ENCODE measurements at regions not wholly inside any gene's neighbourhood (a gene's known extent, or its start where the extent isn't known, plus 50 kb on each side); places are given as distances from the start of the nearest gene placed in this dataset.
"Not testable (repeated sequence)": the region's sequence is repeated elsewhere in the genome, so short reads cannot be mapped to it uniquely, and the experiment has no call there.

DNA sequence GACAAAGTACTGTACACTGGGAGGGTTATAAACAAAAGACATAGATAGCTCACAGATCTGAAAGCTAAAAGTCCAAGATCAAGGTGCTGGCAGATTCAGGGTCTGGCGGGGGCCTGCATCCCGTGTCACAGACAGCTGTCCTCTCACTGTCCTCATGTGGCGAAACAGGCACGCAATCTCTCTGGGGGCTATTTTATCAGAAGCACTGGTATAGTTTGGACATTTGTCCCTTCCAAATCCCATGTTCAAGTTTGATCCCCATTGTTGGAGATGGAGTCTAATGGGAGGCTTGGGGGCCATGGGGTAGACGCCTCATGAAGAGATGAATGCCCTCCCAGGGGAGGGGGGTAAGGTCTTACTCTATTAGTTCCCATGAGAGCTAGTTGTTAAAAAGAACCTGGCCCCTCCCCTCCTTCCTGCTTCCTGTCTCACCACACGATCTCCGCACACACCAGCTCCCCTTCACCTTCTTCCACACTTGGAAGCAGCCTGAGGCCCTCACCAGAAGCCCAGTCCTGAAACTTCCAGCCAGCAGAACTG, 72.5 kb upstream of the UCN3 start:
- Histone ChIP-seq H3K4me3 (no peak overlapping the region), H3K27ac (peak overlapping the region; percentile 97), H3K36me3 (no peaks in the 10 kb centered on the region), H3K4me1 (replicated peaks) (peaks cover 31% of the 10 kb centered on the region), H3K9me3 (replicated peaks) (no peaks in the 10 kb centered on the region), H3K27me3 (replicated peaks) (no peaks in the 10 kb centered on the region)
- DNase-seq (ENCODE audit: low read depth in 1 of 2, low spot score in 2 of 2) = no peak

DNA sequence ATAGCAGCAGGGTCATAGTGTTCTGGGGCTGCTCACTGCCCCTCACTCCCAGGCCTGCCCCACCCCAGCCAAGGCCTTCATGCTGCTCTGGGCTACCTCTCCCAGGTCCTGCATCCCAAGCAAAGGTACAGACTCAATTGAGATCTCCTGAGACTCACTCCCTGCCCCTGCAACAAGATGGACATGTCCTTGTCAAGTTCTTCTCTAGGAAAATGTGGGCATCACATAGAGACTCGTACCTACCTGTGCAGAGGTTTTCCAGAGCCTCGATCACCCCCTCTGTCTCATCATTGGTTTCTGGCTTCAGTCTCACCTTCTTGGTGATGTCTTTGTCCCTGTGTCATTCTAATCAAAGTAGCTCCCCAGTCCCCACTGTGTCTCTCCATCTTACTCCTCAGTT, 71.8 kb upstream of the UCN3 start:
- not testable (repeated sequence) for H3K4me3 ChIP-seq; H3K9me3 ChIP-seq (replicated peaks); DNase-seq (ENCODE audit: low read depth in 1 of 2, low spot score in 2 of 2); H3K27ac ChIP-seq; H3K36me3 ChIP-seq; H3K27me3 ChIP-seq (replicated peaks)
- H3K4me1 ChIP-seq (replicated peaks) = peaks cover 31% of the 10 kb centered on the region

DNA sequence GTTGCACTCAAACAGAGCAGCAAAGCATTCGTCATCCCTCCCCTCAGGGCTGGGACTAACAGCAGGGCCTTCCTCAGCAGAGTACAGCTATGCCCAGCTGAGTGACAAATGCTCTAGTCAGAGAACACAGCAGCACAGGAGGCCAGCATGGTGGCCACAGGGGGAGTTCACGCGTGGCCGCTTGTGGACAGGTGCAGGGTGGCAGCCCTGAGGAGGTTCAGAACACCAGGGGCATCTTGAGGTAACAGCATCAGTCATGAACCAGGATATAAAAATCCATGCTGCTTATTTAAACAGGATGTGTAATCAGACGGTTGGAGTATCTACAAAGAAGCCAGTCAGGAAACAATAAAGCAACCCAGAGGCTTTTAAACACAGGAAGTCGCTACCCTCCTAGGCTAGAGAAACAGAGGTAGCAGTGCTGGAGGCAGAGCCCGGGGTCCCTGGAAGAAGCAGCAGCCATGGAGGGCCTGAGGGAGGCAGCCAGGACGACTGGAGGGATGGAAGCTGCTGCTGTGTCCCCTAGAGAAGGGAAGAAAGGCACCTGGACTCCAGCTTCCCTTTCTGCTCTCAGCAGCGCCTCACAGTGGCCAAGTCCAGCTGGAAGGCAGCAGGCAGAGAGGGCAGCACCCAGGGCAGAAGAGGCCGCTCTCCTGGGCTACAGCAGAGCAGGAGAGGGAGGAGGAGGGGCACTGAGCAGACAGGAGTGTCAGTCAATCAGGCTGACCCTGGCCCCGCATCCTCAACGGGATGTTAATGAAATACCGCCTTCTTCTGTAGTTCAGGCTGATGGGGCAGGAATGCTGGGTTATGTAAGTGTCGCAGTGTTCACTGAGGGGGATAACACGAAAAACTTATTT, 70.8 kb upstream of the UCN3 start:
- Histone ChIP-seq H3K27ac (peak overlapping the region; percentile 69), H3K27me3 (replicated peaks) (no peaks in the 10 kb centered on the region), H3K4me3 (no peak overlapping the region), H3K4me1 (replicated peaks) (peaks cover 31% of the 10 kb centered on the region), H3K9me3 (replicated peaks) (no peaks in the 10 kb centered on the region), H3K36me3 (no peaks in the 10 kb centered on the region)
- peak; percentile 75 to 80 for DNase-seq (ENCODE audit: low read depth in 1 of 2, low spot score in 2 of 2)

DNA sequence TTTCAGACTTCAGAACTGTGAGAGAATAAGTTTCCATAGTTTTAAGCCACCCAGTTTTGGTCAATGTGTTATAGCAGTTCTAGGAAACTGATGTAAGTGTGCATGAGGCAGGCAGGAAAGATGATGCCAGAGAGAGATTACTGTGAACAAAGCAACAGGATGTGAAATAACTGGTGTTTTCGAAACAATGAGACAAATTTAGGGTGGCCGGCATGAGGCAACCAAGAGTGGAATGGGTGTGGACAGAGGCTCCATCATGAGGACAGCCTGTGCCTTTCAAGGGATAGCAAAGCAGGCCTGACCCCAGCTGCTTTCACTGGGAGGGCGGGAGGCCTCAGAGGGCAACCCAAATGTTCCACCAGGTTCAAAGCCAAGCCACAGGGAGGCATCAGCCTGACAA, 67.3 kb upstream of the UCN3 start:
- Histone ChIP-seq H3K4me3 (no peak overlapping the region), H3K36me3 (no peaks in the 10 kb centered on the region), H3K4me1 (replicated peaks) (peaks cover 17% of the 10 kb centered on the region), H3K27me3 (replicated peaks) (no peaks in the 10 kb centered on the region), H3K27ac (no peak overlapping the region), H3K9me3 (replicated peaks) (no peaks in the 10 kb centered on the region)
- DNase-seq (ENCODE audit: low read depth in 1 of 2, low spot score in 2 of 2) = no peak

DNA sequence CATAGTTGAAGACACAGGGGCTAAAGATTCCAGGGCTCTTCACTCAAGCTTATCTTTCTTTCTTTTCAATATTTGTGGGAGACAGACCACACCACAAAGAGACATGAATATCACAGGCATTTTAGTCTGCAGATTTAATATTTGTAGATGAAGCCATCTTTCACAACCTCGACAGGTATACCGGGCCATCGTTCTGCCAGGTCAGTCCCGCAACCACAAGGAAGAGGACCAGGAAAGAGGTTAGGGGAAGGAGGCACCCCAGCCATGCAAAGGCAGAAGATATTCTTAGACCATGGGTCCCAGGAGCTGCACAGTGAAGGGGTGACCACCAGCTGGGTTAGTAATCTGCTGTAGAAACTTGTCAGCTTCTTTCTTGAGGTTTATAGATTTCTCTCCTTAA, 66.8 kb upstream of the UCN3 start:
- Histone ChIP-seq H3K36me3 (no peaks in the 10 kb centered on the region), H3K27me3 (replicated peaks) (no peaks in the 10 kb centered on the region), H3K4me1 (replicated peaks) (peaks cover 16% of the 10 kb centered on the region), H3K9me3 (replicated peaks) (no peaks in the 10 kb centered on the region), H3K27ac (no peak overlapping the region), H3K4me3 (no peak overlapping the region)
- DNase-seq (ENCODE audit: low read depth in 1 of 2, low spot score in 2 of 2) = no peak

DNA sequence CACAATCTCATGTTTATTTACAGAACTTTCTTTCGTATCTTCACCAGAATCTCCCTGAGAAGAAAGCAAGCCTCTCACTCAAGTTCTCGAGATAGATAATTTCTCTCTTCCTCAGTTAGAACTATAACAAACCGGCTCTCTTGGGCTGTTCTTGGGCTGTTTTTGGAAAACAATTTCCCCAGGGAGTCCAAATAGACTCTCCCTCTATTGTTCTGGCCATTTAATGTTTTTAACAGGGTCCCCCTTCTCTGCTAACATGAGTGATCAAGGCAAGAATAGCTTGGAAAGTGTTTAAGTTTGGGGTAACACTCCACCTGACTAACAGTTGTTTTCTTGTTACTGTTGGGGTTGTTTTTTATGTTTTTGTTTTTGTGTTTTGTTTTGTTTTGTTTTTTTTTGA, 64.8 kb upstream of the UCN3 start:
- Histone ChIP-seq H3K27ac (no peak overlapping the region), H3K9me3 (replicated peaks) (peaks cover 4% of the 10 kb centered on the region; the same call in 1 of the 2 replicates), H3K4me1 (replicated peaks) (peaks cover 6% of the 10 kb centered on the region), H3K4me3 (no peak overlapping the region), H3K27me3 (replicated peaks) (no peaks in the 10 kb centered on the region), H3K36me3 (no peaks in the 10 kb centered on the region)
- no peak for DNase-seq (ENCODE audit: low read depth in 1 of 2, low spot score in 2 of 2)

DNA sequence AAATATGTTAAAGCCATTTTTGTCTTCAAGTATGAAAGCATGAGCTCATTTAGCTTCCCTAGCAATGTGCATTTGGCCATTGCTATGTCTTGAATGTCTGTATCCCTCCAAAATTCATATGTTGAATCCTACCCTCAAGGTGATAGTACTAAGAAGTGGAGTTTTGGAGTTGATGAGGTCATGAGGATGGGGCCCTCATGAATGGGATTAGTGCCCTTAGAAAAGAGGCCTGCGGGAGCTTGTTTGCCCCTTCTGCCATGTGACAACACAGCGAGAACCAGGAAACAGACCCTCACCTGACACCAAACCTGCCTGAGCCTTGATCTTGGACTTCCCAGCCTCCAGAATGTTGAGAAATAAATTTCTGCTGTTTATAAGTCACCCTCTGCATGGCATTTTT, 61.3 kb upstream of the UCN3 start:
- no peak overlapping the region for H3K27ac ChIP-seq
- no peaks in the 10 kb centered on the region for H3K36me3 ChIP-seq
- H3K9me3 ChIP-seq (replicated peaks) = peaks cover 4% of the 10 kb centered on the region; the same call in 1 of the 2 replicates
- H3K4me1 ChIP-seq (replicated peaks) = peaks cover 6% of the 10 kb centered on the region
- H3K27me3 ChIP-seq (replicated peaks) = no peaks in the 10 kb centered on the region
- no peak overlapping the region for H3K4me3 ChIP-seq
- no peak for DNase-seq (ENCODE audit: low read depth in 1 of 2, low spot score in 2 of 2)

DNA sequence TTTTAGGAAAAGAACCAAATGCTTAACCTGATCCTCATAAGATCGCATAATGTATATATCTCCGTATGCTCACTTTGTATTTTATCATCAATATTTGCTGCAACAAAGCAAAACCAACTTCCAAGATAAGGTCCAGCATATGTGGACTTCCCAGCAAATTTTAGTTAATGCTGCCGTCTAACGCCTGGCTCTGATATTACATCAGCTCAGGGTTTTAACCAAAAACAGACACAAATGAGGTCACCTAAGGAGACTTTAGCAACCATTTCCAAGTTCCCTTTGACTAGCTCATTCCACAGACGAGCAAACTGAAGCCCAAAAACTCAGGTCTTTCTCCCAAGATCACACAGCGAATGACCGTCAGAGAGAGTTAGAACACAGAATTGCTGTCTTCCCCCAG, 59.4 kb upstream of the UCN3 start:
- H3K4me1 ChIP-seq (replicated peaks) = no peaks in the 10 kb centered on the region
- H3K27ac ChIP-seq = no peak overlapping the region
- no peaks in the 10 kb centered on the region for H3K27me3 ChIP-seq (replicated peaks)
- H3K36me3 ChIP-seq = no peaks in the 10 kb centered on the region
- peaks cover 4% of the 10 kb centered on the region; the same call in 1 of the 2 replicates for H3K9me3 ChIP-seq (replicated peaks)
- DNase-seq (ENCODE audit: low read depth in 1 of 2, low spot score in 2 of 2) = no peak
- no peak overlapping the region for H3K4me3 ChIP-seq

DNA sequence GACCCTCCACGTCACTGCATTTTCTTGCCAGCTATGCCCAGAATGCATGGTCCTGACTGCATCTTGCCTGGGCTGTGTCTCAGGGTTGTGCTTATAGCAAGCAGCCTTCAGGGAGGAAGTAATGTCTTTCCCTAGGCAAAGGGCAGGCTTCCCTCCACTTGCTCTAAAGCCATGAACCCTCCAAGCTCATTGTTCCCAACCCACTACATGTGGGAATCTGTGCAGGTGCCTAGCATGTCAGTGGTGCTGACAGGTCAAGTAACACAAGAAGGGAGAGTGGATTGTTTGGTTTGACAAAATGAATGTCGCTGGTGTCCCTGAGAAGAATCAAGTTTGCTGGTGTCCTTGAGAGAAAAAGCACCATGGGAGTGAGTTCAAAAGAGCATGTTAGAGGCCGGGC, 53.9 kb upstream of the UCN3 start:
- no peaks in the 10 kb centered on the region for H3K27me3 ChIP-seq (replicated peaks)
- H3K4me3 ChIP-seq = no peak overlapping the region
- H3K36me3 ChIP-seq = no peaks in the 10 kb centered on the region

DNA sequence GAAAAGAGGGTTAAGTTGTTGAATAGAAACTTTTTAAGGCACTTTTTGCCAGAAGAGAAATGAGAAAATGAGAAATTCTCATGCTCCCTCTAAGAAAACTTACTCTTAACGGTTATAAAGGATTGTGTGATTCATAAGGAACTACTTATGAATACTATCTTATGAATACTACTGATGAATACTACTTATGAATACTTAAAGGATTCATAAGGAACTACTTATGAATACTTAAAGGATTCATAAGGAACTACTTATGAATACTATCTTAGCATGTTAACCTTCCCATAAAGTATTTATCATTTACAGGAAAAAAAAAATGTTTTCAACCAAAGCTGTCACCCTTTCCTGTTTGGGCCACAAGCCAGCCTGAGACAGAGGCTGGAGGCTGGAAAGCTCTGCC, 53.1 kb upstream of the UCN3 start:
- H3K27me3 ChIP-seq (replicated peaks) = no peaks in the 10 kb centered on the region
- no peak overlapping the region for H3K27ac ChIP-seq
- H3K4me1 ChIP-seq (replicated peaks) = no peaks in the 10 kb centered on the region
- no peaks in the 10 kb centered on the region for H3K36me3 ChIP-seq
- no peak for DNase-seq (ENCODE audit: low read depth in 1 of 2, low spot score in 2 of 2)
- H3K4me3 ChIP-seq = no peak overlapping the region
- H3K9me3 ChIP-seq (replicated peaks) = no peaks in the 10 kb centered on the region; the same call in 1 of the 2 replicates

More for the DNA sequence above, 53.9 kb upstream of the UCN3 start:
- Histone ChIP-seq H3K9me3 (replicated peaks) (no peaks in the 10 kb centered on the region; the same call in 1 of the 2 replicates), H3K27ac (no peak overlapping the region), H3K4me1 (replicated peaks) (no peaks in the 10 kb centered on the region)
- DNase-seq (ENCODE audit: low read depth in 1 of 2, low spot score in 2 of 2) = no peak

DNA sequence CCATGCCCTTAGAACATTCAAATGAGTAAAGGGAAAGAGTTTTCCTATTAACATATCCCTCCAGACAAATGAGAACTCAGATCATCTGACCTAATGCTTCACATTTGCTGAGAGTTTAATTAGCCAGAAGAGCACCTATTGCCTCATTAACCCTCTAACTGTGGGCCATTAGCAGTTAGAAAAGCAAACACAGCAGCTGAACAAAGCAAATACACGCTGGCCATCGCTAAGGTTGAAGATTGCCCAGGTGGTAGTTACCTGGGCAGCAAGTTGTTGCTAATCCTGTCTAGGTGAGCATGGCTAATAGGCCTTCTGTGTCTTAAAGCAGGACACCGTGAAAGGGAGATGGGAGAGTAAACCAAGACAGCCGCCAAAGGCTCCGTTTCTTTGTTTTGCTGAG, 49.9 kb upstream of the UCN3 start:
- Histone ChIP-seq H3K27ac (no peak overlapping the region), H3K27me3 (replicated peaks) (no peaks in the 10 kb centered on the region), H3K4me1 (replicated peaks) (peaks cover 13% of the 10 kb centered on the region), H3K4me3 (no peak overlapping the region), H3K36me3 (no peaks in the 10 kb centered on the region), H3K9me3 (replicated peaks) (0 out of 2 replicates have a peak, but pooled peaks cover 3% of the 10 kb centered on the region)
- DNase-seq (ENCODE audit: low read depth in 1 of 2, low spot score in 2 of 2) = no peak
